GM19035 (cell line): ENCODE measurements at regions not wholly inside any gene's neighbourhood (a gene's known extent, or its start where the extent isn't known, plus 50 kb on each side); places are given as distances from the start of the nearest gene placed in this dataset.
"Not testable (repeated sequence)": the region's sequence is repeated elsewhere in the genome, so short reads cannot be mapped to it uniquely, and the experiment has no call there.

Experiments
- ATAC-seq: cut with Tn5 transposase; IDR thresholded peaks from one replicate; pipeline ENCODE4 v1.9.1; 2021; ENCODE audit not compliant: unreplicated experiment

GRCh38 chr4:138804711-138805110, 210.9 kb upstream of the NOCT start:
- no peak for ATAC-seq

- ATAC-seq = no peak
Observed at GRCh38 chr4:138803051-138803450, 212.5 kb upstream of the NOCT start.

GRCh38 chr4:138802499-138802898, 213.1 kb upstream of the NOCT start:
- ATAC-seq = no peak

GRCh38 chr4:138800421-138800820, 215.2 kb upstream of the NOCT start:
- ATAC-seq = no peak

GRCh38 chr4:138798404-138798803, 217.2 kb upstream of the NOCT start:
- ATAC-seq = no peak

- no peak for ATAC-seq
Observed at GRCh38 chr4:138797646-138798045, 217.9 kb upstream of the NOCT start.

- no peak for ATAC-seq
Observed at GRCh38 chr4:138796761-138797160, 218.8 kb upstream of the NOCT start.

GRCh38 chr4:138790706-138791340, 224.8 kb upstream of the NOCT start:
- ATAC-seq = no peak

GRCh38 chr4:138789796-138790195, 225.8 kb upstream of the NOCT start:
- no peak for ATAC-seq

- ATAC-seq = no peak
Observed at GRCh38 chr4:138788857-138789256, 226.7 kb upstream of the NOCT start.

- no peak for ATAC-seq
Observed at GRCh38 chr4:138788267-138788790, 227.3 kb upstream of the NOCT start.

- ATAC-seq = not testable (repeated sequence)
Observed at GRCh38 chr4:138779761-138780160, 235.8 kb upstream of the NOCT start.

GRCh38 chr4:138775890-138776289, 239.7 kb upstream of the NOCT start:
- ATAC-seq = peak; percentile 73

GRCh38 chr4:138775489-138775888, 240.1 kb upstream of the NOCT start:
- no peak for ATAC-seq

- ATAC-seq = no peak
Observed at GRCh38 chr4:138774940-138775339, 240.6 kb upstream of the NOCT start.

GRCh38 chr4:138774125-138774524, 241.5 kb upstream of the NOCT start:
- not testable (repeated sequence) for ATAC-seq

- no peak for ATAC-seq
Observed at GRCh38 chr4:138773321-138773720, 242.3 kb upstream of the NOCT start.

GRCh38 chr4:138772366-138772765, 243.2 kb upstream of the NOCT start:
- no peak for ATAC-seq

GRCh38 chr4:138770818-138771217, 244.8 kb upstream of the NOCT start:
- ATAC-seq = no peak

- no peak for ATAC-seq
Observed at GRCh38 chr4:138766332-138766731, 249.2 kb upstream of the NOCT start.

GRCh38 chr4:138765442-138765841, 250.1 kb upstream of the NOCT start:
- ATAC-seq = no peak

- no peak for ATAC-seq
Observed at GRCh38 chr4:138761638-138762220, 253.9 kb upstream of the NOCT start.

- no peak for ATAC-seq
Observed at GRCh38 chr4:138759554-138759902, 256.1 kb upstream of the NOCT start.
